Glomerular endothelial cell (primary cell): ENCODE measurements at regions not wholly inside any gene's neighbourhood (a gene's known extent, or its start where the extent isn't known, plus 50 kb on each side); places are given as distances from the start of the nearest gene placed in this dataset.
A peak's percentile ranks its signal among the peaks of the same experiment; 100 is the strongest.

Source experiments
- DNase-seq: peaks from one replicate; pipeline ENCODE4 v3.0.0-alpha.2; 2011; ENCODE audit warnings: low read depth, low spot score; ENCODE audit errors: extremely low read depth

GRCh38 chr14:26206640-26207039 lies 391.2 kb downstream of the NOVA1 start:
- DNase-seq = no peak

- no peak for DNase-seq
These were observed 392.9 kb downstream of the NOVA1 start for GRCh38 chr14:26204728-26205479.

- DNase-seq = no peak
These were observed 393.5 kb downstream of the NOVA1 start for GRCh38 chr14:26204366-26204727.

- DNase-seq = no peak
These were observed 397.1 kb downstream of the NOVA1 start for GRCh38 chr14:26200687-26201086.

- no peak for DNase-seq
These were observed 398.1 kb downstream of the NOVA1 start for GRCh38 chr14:26199590-26200370.

GRCh38 chr14:26199096-26199495 lies 398.7 kb downstream of the NOVA1 start:
- DNase-seq = no peak

GRCh38 chr14:26194816-26195215 lies 403.0 kb downstream of the NOVA1 start:
- DNase-seq = no peak

GRCh38 chr14:26191671-26192070 lies 406.2 kb downstream of the NOVA1 start:
- DNase-seq = no peak

GRCh38 chr14:26191123-26191522 lies 406.7 kb downstream of the NOVA1 start:
- DNase-seq = no peak

- DNase-seq = no peak
These were observed 407.2 kb downstream of the NOVA1 start for GRCh38 chr14:26190646-26191045.

GRCh38 chr14:26187996-26188620 lies 409.7 kb downstream of the NOVA1 start:
- DNase-seq = no peak

GRCh38 chr14:26180221-26180620 lies 417.6 kb downstream of the NOVA1 start:
- DNase-seq = no peak

GRCh38 chr14:26175658-26176057 lies 422.2 kb downstream of the NOVA1 start:
- no peak for DNase-seq

GRCh38 chr14:26174395-26174794 lies 423.4 kb downstream of the NOVA1 start:
- no peak for DNase-seq

- no peak for DNase-seq
These were observed 424.2 kb downstream of the NOVA1 start for GRCh38 chr14:26173581-26174110.

- no peak for DNase-seq
These were observed 425.4 kb downstream of the NOVA1 start for GRCh38 chr14:26172396-26172795.

- DNase-seq = no peak
These were observed 426.9 kb downstream of the NOVA1 start for GRCh38 chr14:26170885-26171284.

- peak; percentile 7 for DNase-seq
These were observed 434.1 kb downstream of the NOVA1 start for GRCh38 chr14:26163761-26164160.

GRCh38 chr14:26157517-26157916 lies 440.3 kb downstream of the NOVA1 start:
- no peak for DNase-seq

- DNase-seq = no peak
These were observed 454.8 kb downstream of the NOVA1 start for GRCh38 chr14:26143057-26143456.

GRCh38 chr14:26138764-26139445 lies 458.9 kb downstream of the NOVA1 start:
- no peak for DNase-seq
